GM12892 (cell line): ENCODE measurements at regions not wholly inside any gene's neighbourhood (a gene's known extent, or its start where the extent isn't known, plus 50 kb on each side); places are given as distances from the start of the nearest gene placed in this dataset.
"Not testable (repeated sequence)": the region's sequence is repeated elsewhere in the genome, so short reads cannot be mapped to it uniquely, and the experiment has no call there.

Experiments
- DNase-seq: peaks from one replicate; pipeline ENCODE4 v3.0.0; 2011; ENCODE audit not compliant: insufficient read length
- FAIRE-seq: peaks from 2 replicates; lab custom pipeline; 2011; peaks lifted over from hg19 to GRCh38; lab: Jason Lieb, UNC
- POLR2A ChIP-seq: IDR thresholded peaks from 2 replicates; pipeline ENCODE4 v1.6.1; 2011; ENCODE audit warnings: low read depth, low read length, control low read depth
- POLR2AphosphoS5 ChIP-seq: IDR thresholded peaks from 2 replicates; pipeline ENCODE4 v1.6.1; 2011; ENCODE audit warnings: low read depth, low read length, control low read depth
- TAF1 ChIP-seq: IDR thresholded peaks from 2 replicates; pipeline ENCODE4 v1.6.1; 2011; ENCODE audit warnings: low read depth, mild to moderate bottlenecking, control low read depth, low read length, borderline replicate concordance

- TF ChIP-seq POLR2A (no peak), POLR2AphosphoS5 (no peak), TAF1 (no peak)
- FAIRE-seq (no peak), DNase-seq (no peak)
Observed at GRCh38 chr10:57102236-57102635, 741.2 kb upstream of the ZWINT start.

- TF ChIP-seq TAF1 (no peak), POLR2AphosphoS5 (no peak)
- DNase-seq, result no peak
- FAIRE-seq, result no peak
Observed at GRCh38 chr10:57098146-57098545, 737.1 kb upstream of the ZWINT start.

GRCh38 chr10:57096044-57096443, 735.0 kb upstream of the ZWINT start:
- no peak for TF ChIP-seq TAF1
- no peak for TF ChIP-seq POLR2A
- TF ChIP-seq POLR2AphosphoS5, result no peak
- FAIRE-seq (no peak), DNase-seq (no peak)

GRCh38 chr10:57094965-57095364, 733.9 kb upstream of the ZWINT start:
- DNase-seq (no peak), FAIRE-seq (no peak)
- TF ChIP-seq POLR2A, result no peak
- no peak for TF ChIP-seq POLR2AphosphoS5
- TF ChIP-seq TAF1, result no peak

GRCh38 chr10:57094083-57094482, 733.0 kb upstream of the ZWINT start:
- FAIRE-seq (no peak), DNase-seq (no peak)
- TF ChIP-seq TAF1 (no peak), POLR2AphosphoS5 (no peak), POLR2A (no peak)

GRCh38 chr10:57053530-57053929, 692.5 kb upstream of the ZWINT start:
- FAIRE-seq (no peak), DNase-seq (no peak)
- TF ChIP-seq POLR2AphosphoS5 (no peak), TAF1 (no peak), POLR2A (no peak)

GRCh38 chr10:57049096-57049495, 688.0 kb upstream of the ZWINT start:
- no peak for TF ChIP-seq POLR2AphosphoS5
- no peak for TF ChIP-seq TAF1
- no peak for TF ChIP-seq POLR2A
- DNase-seq, result no peak
- FAIRE-seq, result no peak

- FAIRE-seq, result no peak
- TF ChIP-seq TAF1 (no peak), POLR2AphosphoS5 (no peak), POLR2A (no peak)
- DNase-seq, result no peak
Observed at GRCh38 chr10:57038531-57038930, 677.5 kb upstream of the ZWINT start.

GRCh38 chr10:57035310-57035709, 674.3 kb upstream of the ZWINT start:
- FAIRE-seq, result no peak
- TF ChIP-seq TAF1 (no peak), POLR2AphosphoS5 (no peak)
- DNase-seq, result no peak

- not testable (repeated sequence) for FAIRE-seq, DNase-seq
Observed at GRCh38 chr10:57032301-57032700, 671.2 kb upstream of the ZWINT start.

- no peak for DNase-seq
- FAIRE-seq, result no peak
- TF ChIP-seq TAF1, result no peak
- no peak for TF ChIP-seq POLR2A
- no peak for TF ChIP-seq POLR2AphosphoS5
Observed at GRCh38 chr10:57031346-57031745, 670.3 kb upstream of the ZWINT start.

GRCh38 chr10:57026307-57026706, 665.2 kb upstream of the ZWINT start:
- FAIRE-seq (no peak), DNase-seq (no peak)

GRCh38 chr10:57023626-57024025, 662.6 kb upstream of the ZWINT start:
- no peak for FAIRE-seq

More at GRCh38 chr10:57026307-57026706, 665.2 kb upstream of the ZWINT start:
- TF ChIP-seq POLR2A, result no peak
- no peak for TF ChIP-seq POLR2AphosphoS5
- TF ChIP-seq TAF1, result no peak

More at GRCh38 chr10:57023626-57024025, 662.6 kb upstream of the ZWINT start:
- TF ChIP-seq TAF1, result no peak
- no peak for TF ChIP-seq POLR2AphosphoS5
- TF ChIP-seq POLR2A, result no peak
- no peak for DNase-seq
